GM19238 (cell line): ENCODE measurements at regions not wholly inside any gene's neighbourhood (a gene's known extent, or its start where the extent isn't known, plus 50 kb on each side); places are given as distances from the start of the nearest gene placed in this dataset.

Source experiments
- DNase-seq: peaks from one replicate; pipeline ENCODE4 v3.0.0; 2011; ENCODE audit warnings: low spot score; ENCODE audit not compliant: insufficient read length

DNA sequence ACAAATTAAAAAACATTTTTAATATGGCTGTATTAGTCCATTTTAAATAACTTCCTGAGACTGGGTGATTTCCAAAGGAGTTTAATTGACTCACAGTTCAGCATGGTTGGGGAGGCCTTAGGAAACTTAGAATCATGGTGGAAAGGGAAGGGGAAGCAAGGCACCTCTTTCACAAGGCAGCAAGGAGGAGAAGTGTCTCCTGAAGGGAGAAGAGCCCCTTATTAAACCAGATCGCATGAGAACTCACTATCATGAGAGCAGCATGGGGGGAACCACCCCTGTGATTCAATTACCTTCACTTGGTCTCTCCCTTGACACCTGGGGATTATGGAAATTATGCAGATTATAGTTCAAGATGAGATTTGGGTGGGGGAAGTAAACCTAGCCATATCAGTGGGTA is 488.6 kb downstream of the ETS1 start:
- no peak for DNase-seq

DNA sequence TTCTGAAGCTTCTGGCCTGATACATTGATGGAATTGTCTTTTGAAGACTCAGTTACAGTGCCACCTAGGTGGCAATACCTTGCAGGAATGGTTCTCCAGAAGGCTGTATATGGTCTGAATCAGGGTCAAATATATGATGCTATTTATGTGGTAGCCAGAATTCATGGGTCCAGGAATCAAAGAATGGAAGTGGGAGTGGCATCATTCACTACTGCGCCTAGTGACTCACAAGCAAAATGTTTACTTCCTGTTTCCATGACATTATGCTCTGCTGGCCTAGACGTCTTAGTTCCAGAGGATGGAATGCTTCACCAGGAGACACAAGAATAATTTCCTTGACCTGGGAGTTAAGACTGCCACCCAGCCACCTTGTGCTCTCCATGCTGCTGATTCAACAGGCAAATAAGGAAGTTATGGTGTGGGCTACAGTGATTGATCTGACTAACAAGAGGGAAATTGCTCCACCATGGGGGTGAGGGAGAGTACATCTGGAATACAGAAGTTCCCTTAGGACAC is 491.8 kb downstream of the ETS1 start:
- DNase-seq, result no peak

- DNase-seq, result no peak
Measured at GRCh38 chr11:128093689-128094088, 493.7 kb downstream of the ETS1 start.

DNA sequence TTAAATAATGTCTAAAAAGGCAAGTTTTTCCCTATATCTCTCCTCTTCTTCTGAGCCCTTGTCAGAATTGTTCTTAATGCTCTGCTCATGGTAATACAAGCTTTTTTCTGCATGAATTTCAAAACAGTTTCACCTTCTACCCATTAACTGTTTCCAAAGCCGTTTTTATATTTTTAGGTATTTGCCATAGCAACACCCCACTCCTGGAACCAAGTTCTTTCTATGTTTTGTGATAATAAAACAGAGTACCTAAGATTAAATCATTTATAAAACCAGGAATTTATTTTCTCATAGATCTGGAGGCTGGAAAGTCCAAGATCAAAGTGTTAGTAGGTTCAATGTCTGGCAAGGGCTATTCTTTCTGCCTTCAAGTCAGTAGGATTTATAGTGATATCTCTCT is 497.4 kb downstream of the ETS1 start:
- DNase-seq, result no peak

DNA sequence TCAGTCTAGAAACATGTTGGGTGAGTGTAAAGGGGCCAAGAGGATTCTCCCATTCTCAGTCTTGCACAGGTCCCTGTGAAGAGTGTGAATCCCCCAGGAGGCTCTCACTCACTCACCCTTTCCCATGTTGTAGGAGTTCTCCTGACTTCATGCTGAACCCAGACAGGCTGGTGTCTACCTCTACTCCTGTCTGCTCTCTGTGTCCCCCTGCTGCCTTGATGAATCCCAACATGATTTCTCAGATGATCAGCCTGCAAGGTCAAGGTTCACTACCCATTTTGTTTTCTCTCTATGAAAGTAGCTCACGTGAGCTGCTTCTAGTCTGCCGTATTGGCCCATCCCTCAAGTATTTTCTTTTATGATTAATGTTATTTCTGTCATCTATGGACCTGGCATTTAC is 500.6 kb downstream of the ETS1 start:
- DNase-seq, result no peak

GRCh38 chr11:128085276-128085675 is 502.1 kb downstream of the ETS1 start:
- no peak for DNase-seq

DNA sequence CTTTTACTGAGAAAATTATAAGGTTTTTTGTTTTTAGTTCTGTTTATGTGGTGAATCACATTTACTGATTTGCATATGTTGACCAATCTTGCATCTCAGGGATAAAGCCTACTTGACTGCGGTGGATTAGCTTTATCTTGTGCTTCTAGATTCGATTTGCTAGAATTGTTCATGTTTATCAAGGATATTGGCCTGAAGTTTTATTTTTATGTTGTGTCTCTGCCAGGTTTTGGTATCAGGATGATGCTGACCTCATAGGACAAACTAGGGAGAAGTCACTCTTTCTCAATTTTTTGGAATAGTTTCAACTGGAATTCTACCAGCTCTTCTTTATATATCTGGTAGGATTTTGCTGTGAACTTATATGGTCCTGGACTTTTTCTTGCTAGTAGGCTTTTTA is 504.8 kb downstream of the ETS1 start:
- no peak for DNase-seq

- no peak for DNase-seq
Measured at GRCh38 chr11:128069665-128070064, 517.7 kb downstream of the ETS1 start.

DNA sequence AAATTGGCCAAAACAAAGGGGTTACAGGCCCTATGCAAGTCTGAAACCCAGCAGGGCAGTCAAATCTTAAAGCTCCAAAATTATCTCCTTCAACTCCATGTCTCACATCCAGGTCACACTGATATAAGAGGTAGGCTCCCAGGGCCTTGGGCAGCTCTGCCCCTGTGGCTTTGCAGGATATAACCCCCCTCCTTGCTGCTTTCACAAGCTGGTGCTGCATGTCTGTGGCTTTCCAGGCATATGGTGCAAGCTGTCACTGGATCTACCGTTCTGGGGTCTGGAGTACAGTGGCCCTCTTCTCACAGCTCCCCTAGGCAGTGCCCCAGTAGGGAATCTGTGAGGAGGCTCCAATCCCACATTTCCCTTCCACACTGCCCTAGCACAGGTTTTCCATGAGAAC is 519.6 kb downstream of the ETS1 start:
- no peak for DNase-seq

GRCh38 chr11:128066399-128066798 is 521.0 kb downstream of the ETS1 start:
- DNase-seq, result no peak

GRCh38 chr11:128061281-128061871 is 526.0 kb downstream of the ETS1 start:
- no peak for DNase-seq

DNA sequence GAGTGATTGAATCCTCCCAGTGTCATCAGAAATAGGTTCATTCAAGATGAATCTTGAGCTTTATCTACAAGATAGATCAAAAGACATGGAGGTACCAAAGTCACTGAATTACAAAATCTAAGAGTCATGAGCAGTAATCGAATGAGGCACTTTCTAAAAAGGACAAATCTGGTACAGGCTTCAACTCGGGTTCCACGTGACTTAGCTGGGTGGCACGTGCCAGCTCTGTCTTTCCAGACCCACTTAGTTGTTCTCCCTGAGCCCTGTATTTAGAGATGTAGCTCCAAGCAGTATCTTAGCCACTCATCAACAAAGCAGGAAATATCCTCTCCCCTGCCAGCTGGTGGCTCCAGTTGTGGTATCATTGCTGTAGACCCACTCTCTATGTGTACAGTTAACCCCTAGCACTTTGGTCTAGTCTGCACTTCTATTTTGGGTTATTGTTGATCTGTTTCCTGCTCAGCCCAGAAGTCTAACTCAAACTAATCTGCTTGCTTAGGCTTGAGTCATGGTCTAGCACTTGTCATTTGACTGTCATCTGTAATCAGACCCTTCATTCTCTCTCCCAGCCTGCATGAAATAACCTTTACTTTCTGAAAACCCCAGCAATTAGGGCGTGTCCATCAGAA is 528.7 kb downstream of the ETS1 start:
- DNase-seq, result no peak

GRCh38 chr11:128057786-128058395 is 529.5 kb downstream of the ETS1 start:
- DNase-seq, result no peak

GRCh38 chr11:128055576-128056217 is 531.7 kb downstream of the ETS1 start:
- no peak for DNase-seq

GRCh38 chr11:128053981-128054931 is 533.1 kb downstream of the ETS1 start:
- DNase-seq, result no peak

DNA sequence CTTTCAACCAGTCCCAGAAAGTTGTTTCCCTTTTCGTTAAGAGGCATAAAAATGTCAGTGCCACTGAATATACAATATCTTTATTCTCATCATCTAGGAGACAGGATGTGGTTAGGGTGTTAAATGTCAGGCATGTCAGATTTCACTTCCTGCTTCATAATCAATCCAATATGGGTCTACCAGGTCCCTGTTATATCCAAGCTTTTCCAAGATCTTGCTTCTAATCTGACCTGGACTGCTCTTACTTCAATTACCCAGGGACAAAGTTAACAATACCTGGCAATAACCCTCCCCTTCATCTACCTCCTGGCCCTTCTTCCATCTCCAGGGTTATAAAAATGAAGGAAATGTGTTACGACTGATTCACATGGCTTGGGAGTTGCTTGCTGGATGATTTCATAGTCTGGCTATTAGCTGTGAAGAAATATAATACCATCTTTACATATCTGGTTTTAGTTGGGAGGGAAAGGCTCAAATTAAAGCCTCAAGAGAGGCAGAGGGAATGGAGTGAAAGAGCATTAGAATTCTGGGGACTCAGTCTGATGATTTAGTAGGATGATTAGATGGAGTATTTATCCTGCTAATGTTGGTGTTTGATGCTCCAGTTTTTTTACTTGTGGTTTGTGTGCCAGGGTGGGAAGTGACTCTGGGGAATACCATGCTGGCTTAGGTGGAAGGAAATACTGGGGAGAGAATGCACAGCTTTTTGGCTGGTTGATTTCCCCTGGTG is 534.3 kb downstream of the ETS1 start:
- no peak for DNase-seq

DNA sequence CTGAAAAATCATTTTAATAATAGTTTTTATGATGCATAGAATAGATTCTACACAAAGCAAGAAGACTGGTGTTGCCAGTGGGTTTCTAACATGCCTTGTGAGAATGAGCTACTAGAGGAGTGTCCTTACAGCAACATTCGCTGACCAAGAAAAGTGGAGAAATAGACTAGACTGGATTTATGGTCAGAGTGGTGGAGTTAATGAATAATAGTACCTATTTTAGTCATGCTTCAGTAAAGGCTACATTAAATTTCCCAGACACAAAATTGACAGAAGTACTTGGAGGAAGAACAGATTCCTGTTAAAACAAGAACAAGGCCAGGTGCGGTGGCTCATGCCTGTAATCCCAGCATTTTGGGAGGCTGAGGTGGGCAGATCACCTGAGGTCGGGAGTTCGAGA is 539.2 kb downstream of the ETS1 start:
- DNase-seq, result no peak

- DNase-seq, result no peak
Measured at GRCh38 chr11:128047026-128047425, 540.3 kb downstream of the ETS1 start.

DNA sequence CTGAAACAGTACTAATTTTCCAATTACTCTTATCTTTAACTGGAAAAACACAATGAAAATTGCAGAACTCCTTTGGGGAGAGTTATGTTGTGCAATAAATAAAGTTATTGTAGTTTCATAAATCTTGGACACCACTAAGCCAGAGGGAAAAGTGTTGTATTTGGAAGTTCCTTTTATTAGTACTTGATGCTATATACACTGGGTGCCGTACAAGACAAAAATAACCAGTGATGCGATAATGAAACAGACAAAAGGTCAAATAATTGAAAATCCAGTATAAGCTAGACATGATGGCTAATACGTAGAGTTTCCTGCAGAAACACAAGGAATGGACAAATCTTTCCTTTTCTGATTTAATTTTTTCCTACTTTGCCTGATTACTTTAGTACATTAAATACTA is 541.1 kb downstream of the ETS1 start:
- DNase-seq, result no peak

GRCh38 chr11:128045094-128045725 is 542.1 kb downstream of the ETS1 start:
- no peak for DNase-seq
